Ishikawa (cell line): ENCODE measurements at regions not wholly inside any gene's neighbourhood (a gene's known extent, or its start where the extent isn't known, plus 50 kb on each side); places are given as distances from the start of the nearest gene placed in this dataset.

Source experiments
- CEBPB ChIP-seq: IDR thresholded peaks from 2 replicates; pipeline ENCODE4 v1.6.1; 2012
- CREB1 ChIP-seq: IDR thresholded peaks from 2 replicates; pipeline ENCODE4 v1.6.1; 2012; ENCODE audit warnings: low read depth
- EGR1 ChIP-seq: IDR thresholded peaks from 2 replicates; pipeline ENCODE4 v1.6.1; 2012
- EP300 ChIP-seq: IDR thresholded peaks from 2 replicates; pipeline ENCODE4 v1.6.1; 2012; ENCODE audit warnings: borderline replicate concordance
- FOXM1 ChIP-seq: IDR thresholded peaks from 2 replicates; pipeline ENCODE4 v1.6.1; 2012; ENCODE audit warnings: low read depth, borderline replicate concordance
- MAX ChIP-seq: IDR thresholded peaks from 2 replicates; pipeline ENCODE4 v1.6.1; 2012
- NFIC ChIP-seq: IDR thresholded peaks from 2 replicates; pipeline ENCODE4 v1.6.1; 2012
- RAD21 ChIP-seq: IDR thresholded peaks from 2 replicates; pipeline ENCODE4 v1.6.1; 2012; ENCODE audit warnings: low read depth
- REST ChIP-seq: IDR thresholded peaks from 2 replicates; pipeline ENCODE4 v1.6.1; 2012; ENCODE audit warnings: low read depth, mild to moderate bottlenecking
- TAF1 ChIP-seq: IDR thresholded peaks from 2 replicates; pipeline ENCODE4 v1.6.1; 2012; ENCODE audit warnings: low read depth, mild to moderate bottlenecking
- TCF12 ChIP-seq: IDR thresholded peaks from 2 replicates; pipeline ENCODE4 v1.6.1; 2012; ENCODE audit warnings: low read depth
- TEAD4 ChIP-seq: IDR thresholded peaks from 2 replicates; pipeline ENCODE4 v1.6.1; 2012
- YY1 ChIP-seq: IDR thresholded peaks from 2 replicates; pipeline ENCODE4 v1.6.1; 2012; ENCODE audit warnings: low read depth
- ZBTB7A ChIP-seq: IDR thresholded peaks from 2 replicates; pipeline ENCODE4 v1.6.1; 2012; ENCODE audit warnings: low read depth
- TF ChIP-seq, protein P1 (sequence below): IDR thresholded peaks from 2 replicates; pipeline ENCODE4 v1.6.1; 2012

GRCh38 chr1:190688096-190688495 lies 210.4 kb upstream of the BRINP3 start:
- TF ChIP-seq EGR1: no peak
- no peak for TF ChIP-seq CREB1
- no peak for TF ChIP-seq TCF12
- TF ChIP-seq, protein P1, sequence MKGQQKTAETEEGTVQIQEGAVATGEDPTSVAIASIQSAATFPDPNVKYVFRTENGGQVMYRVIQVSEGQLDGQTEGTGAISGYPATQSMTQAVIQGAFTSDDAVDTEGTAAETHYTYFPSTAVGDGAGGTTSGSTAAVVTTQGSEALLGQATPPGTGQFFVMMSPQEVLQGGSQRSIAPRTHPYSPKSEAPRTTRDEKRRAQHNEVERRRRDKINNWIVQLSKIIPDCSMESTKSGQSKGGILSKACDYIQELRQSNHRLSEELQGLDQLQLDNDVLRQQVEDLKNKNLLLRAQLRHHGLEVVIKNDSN: no peak
- no peak for TF ChIP-seq ZBTB7A
- no peak for TF ChIP-seq RAD21
- no peak for TF ChIP-seq EP300
- TF ChIP-seq FOXM1: no peak

GRCh38 chr1:190698488-190698887 lies 220.8 kb upstream of the BRINP3 start:
- TF ChIP-seq REST: 0 out of 2 replicates have a peak, but pooled peaks have one; percentile 14

DNA sequence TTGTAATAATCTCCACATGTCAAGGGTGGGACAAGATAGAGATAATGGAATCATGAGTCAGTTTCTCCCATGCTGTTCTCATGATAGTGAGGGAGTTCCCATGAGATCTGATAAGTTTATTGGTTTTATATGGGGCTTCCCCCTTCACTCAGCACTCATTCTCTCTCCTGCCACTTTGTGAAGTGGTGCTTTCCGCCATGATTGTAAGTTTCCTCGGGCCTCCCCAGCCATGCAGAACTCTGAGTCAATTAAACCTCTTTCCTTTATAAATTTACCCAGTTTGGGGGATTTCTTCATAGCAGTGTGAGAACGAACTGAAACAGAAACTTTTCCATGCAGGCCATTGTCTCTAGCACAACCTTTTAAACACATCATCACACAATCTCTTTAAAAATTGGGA lies 221.5 kb upstream of the BRINP3 start:
- TF ChIP-seq NFIC (no peak), MAX (no peak), CEBPB (no peak), REST (no peak), RAD21 (no peak)

DNA sequence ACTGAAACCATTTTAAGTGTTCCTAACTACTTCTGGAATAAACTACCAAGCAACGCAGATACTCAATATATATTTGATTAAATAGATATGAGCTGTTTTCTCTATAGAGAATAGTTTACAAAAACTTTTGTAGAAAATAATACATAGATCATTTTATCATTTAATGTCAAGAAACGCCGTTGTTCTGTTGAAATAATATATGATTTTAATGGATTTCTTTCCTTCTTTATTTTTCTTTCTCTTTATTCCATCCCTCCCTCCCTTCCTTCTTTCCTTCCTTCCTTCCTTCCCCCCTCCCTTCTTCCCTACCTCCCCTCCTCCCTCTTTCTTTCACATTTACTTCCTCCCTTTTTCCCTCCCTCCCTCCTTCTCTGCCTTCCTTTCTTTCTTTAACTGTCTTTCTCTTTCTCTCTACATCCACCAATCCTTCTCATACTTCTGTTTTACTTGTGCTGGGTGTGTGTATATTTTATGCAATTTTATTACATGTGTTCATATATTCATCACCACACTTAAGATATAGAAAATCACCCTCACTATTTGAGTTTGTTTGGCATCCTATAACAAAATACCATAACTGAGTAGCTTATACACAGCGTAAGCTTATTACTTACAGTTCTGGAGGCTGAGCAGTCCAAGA lies 230.9 kb upstream of the BRINP3 start:
- no peak for TF ChIP-seq EP300
- TF ChIP-seq CEBPB: no peak
- TF ChIP-seq CREB1: no peak
- TF ChIP-seq TCF12: no peak
- TF ChIP-seq TAF1: no peak
- no peak for TF ChIP-seq YY1
- no peak for TF ChIP-seq RAD21
- TF ChIP-seq MAX: no peak
- no peak for TF ChIP-seq TEAD4
- TF ChIP-seq NFIC: no peak
- TF ChIP-seq ZBTB7A: no peak

GRCh38 chr1:190711069-190711468 lies 233.4 kb upstream of the BRINP3 start:
- TF ChIP-seq ZBTB7A (no peak), TCF12 (no peak), RAD21 (no peak)

GRCh38 chr1:190717055-190717454 lies 239.4 kb upstream of the BRINP3 start:
- TF ChIP-seq EGR1 (no peak), TCF12 (no peak), YY1 (no peak), REST (no peak), CREB1 (no peak), TAF1 (no peak), FOXM1 (no peak), MAX (no peak), TEAD4 (no peak), RAD21 (no peak), CEBPB (no peak)
- TF ChIP-seq, protein P1: no peak
